HepG2 (cell line): ENCODE measurements at regions not wholly inside any gene's neighbourhood (a gene's known extent, or its start where the extent isn't known, plus 50 kb on each side); places are given as distances from the start of the nearest gene placed in this dataset.

ENCODE experiments used
- ATAC-seq: fragments of 200-7000 bp; cut with Tn5 transposase; 3 replicates; pipeline ENCODE4 v1.9.1; 2020; ENCODE audit warnings: mild to moderate bottlenecking, moderate library complexity
- BruUV-seq: library from RNA; stranded (reverse); fragments of 400-500 nt; replicated peaks from 2 replicates; lab custom pipeline; 2021; lab: Mats Ljungman, UMichigan
- CTCF ChIA-PET: fragments of 300-600 bp; formaldehyde crosslinking; extraction: SDS; loops from one replicate; lab custom pipeline; 2021; ENCODE audit warnings: low total read pairs, inconsistent platforms, low intra/inter-chr PET ratio; lab: Yijun Ruan, JAX
- POLR2A ChIA-PET: fragments of 350-600 bp; sonication (Branson Sonifier 250); formaldehyde crosslinking; loops from one replicate; lab custom pipeline; 2020; ENCODE audit warnings: antibody characterized with exemption, inconsistent platforms; lab: Yijun Ruan, JAX
- DNase-seq: peaks from one replicate; pipeline ENCODE4 v3.0.0-alpha.2; 2015; ENCODE audit warnings: low spot score
- FAIRE-seq: peaks from 3 replicates; lab custom pipeline; 2011; peaks lifted over from hg19 to GRCh38; lab: Jason Lieb, UNC
- H2AFZ ChIP-seq: one replicate; pipeline ENCODE4 v1.6.1; 2011; ENCODE audit warnings: low read length, inconsistent platforms
- H3K27ac ChIP-seq: fragments of 300-600 bp; 3 replicates; pipeline ENCODE4 v1.8.0; 2011; ENCODE audit warnings: mixed run types, mild to moderate bottlenecking, mixed read lengths, low read length, inconsistent platforms; ENCODE audit not compliant: insufficient read depth; ENCODE audit errors: extremely low read length
- H3K27me3 ChIP-seq, 2 experiments: fragments of 200-600 bp in 1 of 2; 2 replicates in 1 of 2; 3 replicates in 1 of 2; pipeline versions ENCODE4 v1.6.0 to v1.8.0; 2011; ENCODE audit warnings: low read length in 2 of 2, mild to moderate bottlenecking in 2 of 2, moderate library complexity in 2 of 2, inconsistent platforms in 1 of 2; ENCODE audit not compliant: insufficient read depth in 2 of 2, control insufficient read depth in 1 of 2
- H3K36me3 ChIP-seq, 2 experiments: fragments of 200-600 bp in 1 of 2; replicated peaks in 1 of 2; 2 replicates in 1 of 2; 3 replicates in 1 of 2; pipeline versions ENCODE4 v1.5.1 to v1.8.0; 2011; ENCODE audit warnings: low read length in 2 of 2, inconsistent platforms in 1 of 2; ENCODE audit not compliant: insufficient read depth in 2 of 2, control insufficient read depth in 1 of 2
- H3K4me1 ChIP-seq: 2 replicates; pipeline ENCODE4 v1.5.1; 2012; ENCODE audit warnings: low read length, inconsistent platforms; ENCODE audit not compliant: insufficient read depth
- H3K4me2 ChIP-seq: 2 replicates; pipeline ENCODE4 v1.6.0; 2011; ENCODE audit warnings: low read depth, low read length, inconsistent platforms
- H3K4me3 ChIP-seq, 3 experiments: fragments of 200-600 bp in 1 of 3; sonication (generic), shearing (Covaris generic) in 1 of 3; replicated peaks in 1 of 3; 2 replicates each; pipeline ENCODE4 v1.5.1; 2011 to 2016; ENCODE audit warnings: low read length in 3 of 3, inconsistent platforms in 2 of 3, low read depth in 2 of 3, mild to moderate bottlenecking in 2 of 3, control low read depth in 1 of 3, mixed read lengths in 1 of 3; ENCODE audit not compliant: insufficient read depth in 1 of 3
- H3K79me2 ChIP-seq: one replicate; pipeline ENCODE4 v1.6.1; 2011; ENCODE audit warnings: low read length, inconsistent platforms; ENCODE audit not compliant: insufficient read depth
- H3K9ac ChIP-seq: 2 replicates; pipeline ENCODE4 v1.6.0; 2011; ENCODE audit warnings: mild to moderate bottlenecking, low read depth, low read length, inconsistent platforms; ENCODE audit not compliant: insufficient read depth
- H3K9me3 ChIP-seq: 2 replicates; pipeline ENCODE4 v1.5.1; 2012; ENCODE audit warnings: mild to moderate bottlenecking, low read length
- H4K20me1 ChIP-seq: 2 replicates; pipeline ENCODE4 v1.6.0; 2011; ENCODE audit warnings: inconsistent platforms, mild to moderate bottlenecking, low read length, moderate library complexity; ENCODE audit not compliant: insufficient read depth
- CTCF ChIP-seq: sonication (generic); formaldehyde crosslinking; IDR thresholded peaks from 2 replicates; pipeline ENCODE4 v1.5.0; 2020; ENCODE audit warnings: mild to moderate bottlenecking, missing genetic modification reagents, moderate library complexity
- DDIT3 ChIP-seq: sonication (generic); formaldehyde crosslinking; IDR thresholded peaks from 2 replicates; pipeline ENCODE4 v1.4.0; 2020; ENCODE audit warnings: mild to moderate bottlenecking, missing genetic modification reagents
- ELF4 ChIP-seq: sonication (generic); formaldehyde crosslinking; IDR thresholded peaks from 2 replicates; pipeline ENCODE4 v1.5.0; 2020; ENCODE audit warnings: missing genetic modification reagents, mild to moderate bottlenecking, moderate library complexity, borderline replicate concordance
- EZH2 ChIP-seq: conservative IDR thresholded peaks from 2 replicates; pipeline ENCODE4 v1.6.1; 2012; ENCODE audit warnings: mild to moderate bottlenecking, low read depth, low read length, moderate library complexity
- MXD4 ChIP-seq: IDR thresholded peaks from 2 replicates; pipeline ENCODE4 v1.6.1; 2016; ENCODE audit warnings: mild to moderate bottlenecking, missing biosample characterization, missing genetic modification reagents
- PCBP1 ChIP-seq: fragments of 200-400 bp; formaldehyde crosslinking; IDR thresholded peaks from 2 replicates; pipeline ENCODE4 v1.6.1; 2017; ENCODE audit warnings: mild to moderate bottlenecking, low read depth, low read length, borderline replicate concordance
- POLR2G ChIP-seq: fragments of 200-400 bp; formaldehyde crosslinking; IDR thresholded peaks from 2 replicates; pipeline ENCODE4 v1.6.1; 2018; ENCODE audit warnings: mild to moderate bottlenecking, low read depth, low read length, moderate library complexity
- SMC3 ChIP-seq: IDR thresholded peaks from 2 replicates; pipeline ENCODE4 v1.6.1; 2011; ENCODE audit warnings: low read length, improper control_type of control experiment
- STAG1 ChIP-seq: sonication (generic); formaldehyde crosslinking; IDR thresholded peaks from 2 replicates; pipeline ENCODE4 v1.4.0; 2020; ENCODE audit warnings: missing genetic modification reagents
- TAF15 ChIP-seq: fragments of 200-400 bp; formaldehyde crosslinking; IDR thresholded peaks from one replicate; pipeline ENCODE4 v1.6.1; 2018; ENCODE audit warnings: mild to moderate bottlenecking, low read depth, low read length; ENCODE audit not compliant: poor library complexity, severe bottlenecking
- ZNF205 ChIP-seq: IDR thresholded peaks from 2 replicates; pipeline ENCODE4 v1.6.1; 2018; ENCODE audit warnings: missing biosample characterization, missing genetic modification reagents
- ZNF350 ChIP-seq: sonication (generic); formaldehyde crosslinking; IDR thresholded peaks from 2 replicates; pipeline ENCODE4 v1.4.0; 2020; ENCODE audit warnings: mild to moderate bottlenecking, low read depth, missing genetic modification reagents, borderline replicate concordance
- ZNF510 ChIP-seq: sonication (generic); formaldehyde crosslinking; IDR thresholded peaks from 2 replicates; pipeline ENCODE4 v1.4.0; 2020; ENCODE audit warnings: low read depth, mild to moderate bottlenecking, missing genetic modification reagents
- WGBS: methylation state at CpG from one replicate; pipeline ENCODE4 v1.1.6; 2017; ENCODE audit warnings: low lambda C conversion rate; 5-methylcytosine and 5-hydroxymethylcytosine counted together
- in situ Hi-C: cut with HindIII; loops from 2 replicates; pipeline ENCODE4 v1.10.0; 2017; ENCODE audit warnings: low pct_unique_long_range_greater_than_20kb; ENCODE audit not compliant: extremely low pct_ligation_motif_present
- intact Hi-C: fragments of 100-400 bp; cut with micrococcal nuclease; formaldehyde crosslinking; loops from one replicate; pipeline ENCODE4 v1.10.0; 2022; ENCODE audit not compliant: unreplicated experiment

- no peaks in the 10 kb centered on the region for H3K4me1 ChIP-seq
- no peak overlapping the region for H2AFZ ChIP-seq
- H4K20me1 ChIP-seq, result no peaks in the 10 kb centered on the region
- no peaks in the 10 kb centered on the region for H3K79me2 ChIP-seq
- H3K4me2 ChIP-seq, result no peak overlapping the region
- H3K36me3 ChIP-seq, result no peaks in the 10 kb centered on the region
- H3K9ac ChIP-seq, result no peak overlapping the region
- ChIA-PET POLR2A (no interaction called here), CTCF (no interaction called here)
- intact Hi-C loops (loop anchor here (10.0 kb wide), 1 partner anchor 146 kb away; no protein-coding TSS in a partner anchor), in situ Hi-C loops (no loop called here)
- no peak overlapping the region for H3K4me3 ChIP-seq
- WGBS, result 84% methylated on average over 4 of the region's 4 CpGs
- ATAC-seq (no peak), FAIRE-seq (no peak), DNase-seq (no peak)
- H3K27me3 ChIP-seq, result no peaks in the 10 kb centered on the region
- 0 out of 2 replicates have a peak, but pooled peaks have one; percentile 4 for TF ChIP-seq CTCF
- TF ChIP-seq POLR2G, result no peak
- TF ChIP-seq STAG1 (CRISPR knock-in tag), result 0 out of 2 replicates have a peak, but pooled peaks have one; percentile 4
- H3K27ac ChIP-seq, result no peak overlapping the region
- no TSS peak for BruUV-seq
- H3K9me3 ChIP-seq, result no peaks in the 10 kb centered on the region
Measured at GRCh38 chr11:122360875-122361274, 244.9 kb upstream of the BLID start.

- no peak for FAIRE-seq
- CTCF ChIA-PET, result no interaction called here
Measured at GRCh38 chr11:122359081-122359571, 243.1 kb upstream of the BLID start.

More at GRCh38 chr11:122359081-122359571, 243.1 kb upstream of the BLID start:
- Histone ChIP-seq H3K27me3 (no peaks in the 10 kb centered on the region), H3K79me2 (no peaks in the 10 kb centered on the region), H3K9me3 (no peaks in the 10 kb centered on the region), H3K27ac (no peak overlapping the region), H3K4me3 (no peak overlapping the region), H3K4me1 (no peaks in the 10 kb centered on the region), H4K20me1 (no peaks in the 10 kb centered on the region), H3K4me2 (no peak overlapping the region), H3K36me3 (no peaks in the 10 kb centered on the region), H2AFZ (no peak overlapping the region), H3K9ac (no peak overlapping the region)
- TF ChIP-seq EZH2 (no peak), ZNF350 (CRISPR knock-in tag) (no peak), PCBP1 (no peak), ZNF510 (CRISPR knock-in tag) (no peak), ELF4 (no peak), ZNF205 (no peak), MXD4 (CRISPR knock-in tag) (no peak), SMC3 (no peak), TAF15 (no peak), DDIT3 (no peak)
- in situ Hi-C loops, result no loop called here
- WGBS, result 56% methylated on average over 11 of the region's 11 CpGs
- intact Hi-C loops, result no loop called here
- no TSS peak for BruUV-seq
- DNase-seq, result no peak
- no peak for ATAC-seq
- POLR2A ChIA-PET, result no interaction called here
